Upper lobe of left lung (tissue), 4 donors: ENCODE measurements at regions not wholly inside any gene's neighbourhood (a gene's known extent, or its start where the extent isn't known, plus 50 kb on each side); places are given as distances from the start of the nearest gene placed in this dataset.

Experiments used
- CTCF ChIP-seq, 6 experiments: fragments of 450-650 bp in 4 of 6; fragments of 200-600 bp in 2 of 6; sonication (generic) in 2 of 6; IDR thresholded peaks; one replicate each; pipeline ENCODE4 v1.5.1; 2016 to 2019; ENCODE audit warnings: antibody characterized with exemption in 6 of 6
- EP300 ChIP-seq, 4 donors: sonication (generic); formaldehyde crosslinking; IDR thresholded peaks; one replicate each; pipeline ENCODE4 v1.5.1; 2017; ENCODE audit warnings: antibody characterized with exemption in 4 of 4, control low read depth in 2 of 4
- POLR2A ChIP-seq, 4 donors: fragments of 450-650 bp; IDR thresholded peaks; one replicate each; pipeline ENCODE4 v1.5.1; 2016 to 2017; ENCODE audit warnings: antibody characterized with exemption in 4 of 4, mild to moderate bottlenecking in 2 of 4

GRCh38 chr1:67987046-67987799, 63.2 kb downstream of the DIRAS3 start:
- TF ChIP-seq POLR2A (IDR thresholded peaks at IDR 0.05) (no peak), EP300 (IDR thresholded peaks at IDR 0.05) (no peak), CTCF (IDR thresholded peaks at IDR 0.05) (no peak)
